GM12878 (cell line): ENCODE measurements at regions not wholly inside any gene's neighbourhood (a gene's known extent, or its start where the extent isn't known, plus 50 kb on each side); places are given as distances from the start of the nearest gene placed in this dataset.

ENCODE experiments used
- ATAC-seq: fragments of 200-7000 bp; cut with Tn5 transposase; 3 replicates; pipeline ENCODE4 v1.9.1; 2020; ENCODE audit warnings: mild to moderate bottlenecking, moderate library complexity
- BruUV-seq: library from RNA; stranded (reverse); fragments of 400-500 nt; replicated peaks from 2 replicates; lab custom pipeline; 2021; lab: Mats Ljungman, UMichigan
- CTCF ChIA-PET: fragments of 300-600 bp; sonication (Branson Sonifier 250); formaldehyde crosslinking; extraction: SDS; loops from one replicate; lab custom pipeline; 2021; ENCODE audit warnings: inconsistent platforms; lab: Yijun Ruan, JAX
- POLR2A ChIA-PET: fragments of 350-600 bp; formaldehyde crosslinking; extraction: SDS; loops from one replicate; lab custom pipeline; 2021; ENCODE audit warnings: inconsistent platforms; lab: Charles Lee
- RAD21 ChIA-PET: fragments of 300-600 bp; sonication (Branson Sonifier 250); formaldehyde crosslinking; loops from one replicate; lab custom pipeline; 2023; ENCODE audit warnings: antibody characterized with exemption; ENCODE audit not compliant: unreplicated experiment; lab: Charles Lee
- SMC1A ChIA-PET: fragments of 300-600 bp; sonication (Branson Sonifier 250); formaldehyde crosslinking; loops from one replicate; lab custom pipeline; 2023; ENCODE audit not compliant: unreplicated experiment, uncharacterized antibody; lab: Charles Lee
- DNase-seq: peaks from one replicate; pipeline ENCODE4 v3.0.0-alpha.2; 2011; ENCODE audit warnings: low read depth, low spot score
- FAIRE-seq: peaks from 3 replicates; lab custom pipeline; 2011; peaks lifted over from hg19 to GRCh38; lab: Jason Lieb, UNC
- H2AFZ ChIP-seq: 2 replicates; pipeline ENCODE4 v1.6.0; 2011; ENCODE audit warnings: low read depth, low read length, control low read depth; ENCODE audit not compliant: control insufficient read depth
- H3K27ac ChIP-seq: 2 replicates; pipeline ENCODE4 v1.5.1; 2011; ENCODE audit warnings: control low read depth; ENCODE audit not compliant: control insufficient read depth, insufficient read depth
- H3K27me3 ChIP-seq, 2 experiments: replicated peaks in 1 of 2; 2 replicates each; pipeline versions ENCODE4 v1.6.0 to v1.6.1; 2011; ENCODE audit warnings: low read length in 1 of 2; ENCODE audit not compliant: control insufficient read depth in 2 of 2, insufficient read depth in 2 of 2
- H3K36me3 ChIP-seq, 2 experiments: 2 replicates each; pipeline ENCODE4 v1.5.1; 2011; ENCODE audit warnings: low read length in 1 of 2; ENCODE audit not compliant: control insufficient read depth in 2 of 2, insufficient read depth in 2 of 2
- H3K4me1 ChIP-seq: 2 replicates; pipeline ENCODE4 v1.6.1; 2011; ENCODE audit warnings: mild to moderate bottlenecking, low read length, moderate library complexity, mixed read lengths; ENCODE audit not compliant: control insufficient read depth, insufficient read depth
- H3K4me2 ChIP-seq: 2 replicates; pipeline ENCODE4 v1.6.0; 2011; ENCODE audit warnings: control low read depth; ENCODE audit not compliant: control insufficient read depth, insufficient read depth
- H3K4me3 ChIP-seq: fragments of 200-600 bp; sonication (generic); 2 replicates; pipeline ENCODE4 v1.5.1; 2016
- H3K79me2 ChIP-seq: 2 replicates; pipeline ENCODE4 v1.6.0; 2011; ENCODE audit warnings: low read length; ENCODE audit not compliant: control insufficient read depth, insufficient read depth
- H3K9ac ChIP-seq: 2 replicates; pipeline ENCODE4 v1.8.0; 2011; ENCODE audit warnings: low read length, control low read depth, mixed read lengths; ENCODE audit not compliant: control insufficient read depth, insufficient read depth
- H3K9me3 ChIP-seq: replicated peaks from 3 replicates; pipeline ENCODE4 v1.5.1; 2011; ENCODE audit warnings: mild to moderate bottlenecking, low read length; ENCODE audit not compliant: control insufficient read depth, insufficient read depth
- H4K20me1 ChIP-seq: 2 replicates; pipeline ENCODE4 v1.6.0; 2011; ENCODE audit not compliant: control insufficient read depth, insufficient read depth
- ATF2 ChIP-seq: IDR thresholded peaks from 2 replicates; pipeline ENCODE4 v1.6.1; 2012; ENCODE audit warnings: low read length, inconsistent platforms
- ATF7 ChIP-seq: fragments of 450-650 bp; IDR thresholded peaks from 2 replicates; pipeline ENCODE4 v1.6.1; 2016; ENCODE audit warnings: low read depth, mild to moderate bottlenecking
- BCL11A ChIP-seq: IDR thresholded peaks from 2 replicates; pipeline ENCODE4 v1.6.1; 2011; ENCODE audit warnings: low read depth, low read length
- BHLHE40 ChIP-seq, 2 experiments: fragments of 450-650 bp in 1 of 2; IDR thresholded peaks; 2 replicates each; pipeline ENCODE4 v1.6.1; 2011 to 2017; ENCODE audit warnings: low read depth in 2 of 2, borderline replicate concordance in 1 of 2, improper control_type of control experiment in 1 of 2, low read length in 1 of 2, mild to moderate bottlenecking in 1 of 2
- CUX1 ChIP-seq: IDR thresholded peaks from 2 replicates; pipeline ENCODE4 v1.6.1; 2012; ENCODE audit warnings: improper control_type of control experiment, low read depth, low read length; ENCODE audit not compliant: insufficient replicate concordance
- ELK1 ChIP-seq: IDR thresholded peaks from 2 replicates; pipeline ENCODE4 v1.6.1; 2012; ENCODE audit warnings: low read depth, low read length, improper control_type of control experiment
- ESRRA ChIP-seq: IDR thresholded peaks from 2 replicates; pipeline ENCODE4 v1.6.1; 2012; ENCODE audit warnings: mild to moderate bottlenecking, low read length, improper control_type of control experiment
- EZH2 ChIP-seq: IDR thresholded peaks from 2 replicates; pipeline ENCODE4 v1.6.1; 2012; ENCODE audit warnings: low read depth, mild to moderate bottlenecking, control low read depth, inconsistent platforms, low read length, borderline replicate concordance; ENCODE audit not compliant: control insufficient read depth
- HDAC6 ChIP-seq: fragments of 200-600 bp; sonication (generic); IDR thresholded peaks from one replicate; pipeline ENCODE4 v1.8.0; 2017; ENCODE audit warnings: antibody characterized with exemption; ENCODE audit not compliant: unreplicated experiment
- JUNB ChIP-seq: IDR thresholded peaks from 2 replicates; pipeline ENCODE4 v1.6.1; 2016; ENCODE audit warnings: antibody characterized with exemption, mild to moderate bottlenecking
- NR2F1 ChIP-seq: fragments of 450-650 bp; conservative IDR thresholded peaks from 2 replicates; pipeline ENCODE4 v1.6.1; 2017; ENCODE audit warnings: mild to moderate bottlenecking
- YBX1 ChIP-seq: fragments of 450-650 bp; IDR thresholded peaks from 2 replicates; pipeline ENCODE4 v1.6.1; 2016; ENCODE audit warnings: antibody characterized with exemption
- ZNF592 ChIP-seq: fragments of 450-650 bp; IDR thresholded peaks from 2 replicates; pipeline ENCODE4 v1.6.1; 2017; ENCODE audit warnings: mild to moderate bottlenecking, moderate library complexity
- WGBS: methylation state at CpG from one replicate; pipeline ENCODE4 v1.1.6; 2016; ENCODE audit warnings: low lambda C conversion rate; ENCODE audit not compliant: insufficient replicate concordance, insufficient coverage; ENCODE audit errors: missing lambda C conversion rate; 5-methylcytosine and 5-hydroxymethylcytosine counted together
- in situ Hi-C: fragments of 300-500 bp; cut with MboI; formaldehyde crosslinking; loops from 9 replicates; pipeline ENCODE4 v1.14.3; 2018; ENCODE audit warnings: mixed read lengths
- intact Hi-C: fragments of 100-400 bp; cut with micrococcal nuclease; formaldehyde crosslinking; loops from one replicate; pipeline ENCODE4 v1.14.2; 2022; ENCODE audit not compliant: unreplicated experiment

GRCh38 chr13:86922936-86923335 is 748.2 kb upstream of the SLITRK5 start:
- intact Hi-C loops, result no loop called here
- no peak overlapping the region for H3K27ac ChIP-seq
- H3K9me3 ChIP-seq, result no peaks in the 10 kb centered on the region
- CTCF ChIA-PET, result no interaction called here
- H3K36me3 ChIP-seq, result no peaks in the 10 kb centered on the region
- BruUV-seq, result no TSS peak
- no peaks in the 10 kb centered on the region for H3K4me1 ChIP-seq
- no peak overlapping the region for H2AFZ ChIP-seq
- in situ Hi-C loops, result no loop called here
- no peak overlapping the region for H3K9ac ChIP-seq
- H4K20me1 ChIP-seq, result no peaks in the 10 kb centered on the region
- POLR2A ChIA-PET, result no interaction called here
- no peak for FAIRE-seq
- no peaks in the 10 kb centered on the region for H3K27me3 ChIP-seq
- no peak overlapping the region for H3K4me2 ChIP-seq
- no peak for DNase-seq
- SMC1A ChIA-PET, result no interaction called here
- peak; percentile 45 for ATAC-seq
- no peak overlapping the region for H3K4me3 ChIP-seq
- no peak for TF ChIP-seq ATF7
- no peak for TF ChIP-seq YBX1
- no peak for TF ChIP-seq BHLHE40 (IDR thresholded peaks at IDR 0.05; ENCODE audit: borderline replicate concordance in 1 of 2, low read depth in 2 of 2, low read length in 1 of 2)
- TF ChIP-seq BCL11A, result no peak
- no peak for TF ChIP-seq ZNF592
- TF ChIP-seq NR2F1, result no peak
- no peak for TF ChIP-seq ELK1
- TF ChIP-seq ATF2, result no peak
- TF ChIP-seq CUX1, result no peak
- TF ChIP-seq ESRRA, result no peak
- TF ChIP-seq HDAC6, result no peak
- no peak for TF ChIP-seq JUNB
- no peak for TF ChIP-seq EZH2
- RAD21 ChIA-PET, result no interaction called here
- WGBS, result 7% methylated on average over 5 of the region's 5 CpGs
- H3K79me2 ChIP-seq, result no peaks in the 10 kb centered on the region
